ENCODE measurements at regions not wholly inside any gene's neighbourhood (a gene's known extent, or its start where the extent isn't known, plus 50 kb on each side); places are given as distances from the start of the nearest gene placed in this dataset.

GRCh38 chr11:122277493-122277892 is 161.5 kb upstream of the BLID start:
- no peaks in the 10 kb centered on the region for H3K9me3 Mint-ChIP-seq
- no peak for DNase-seq (ENCODE audit: low spot score)
- no peaks in the 10 kb centered on the region for H3K27me3 Mint-ChIP-seq (ENCODE audit: low read depth)
- peaks cover 14% of the 10 kb centered on the region for H3K4me1 Mint-ChIP-seq
- no peaks in the 10 kb centered on the region for H3K36me3 Mint-ChIP-seq
- ATAC-seq: no peak
- no peak overlapping the region for H3K27ac Mint-ChIP-seq
- ChIA-PET POLR2A (no interaction called here), CTCF (interaction anchor here (0.7 kb wide), 1 partner anchor 228 kb away, joined by 3 read pairs; no protein-coding TSS in a partner anchor)
- TF ChIP-seq, protein P1, sequence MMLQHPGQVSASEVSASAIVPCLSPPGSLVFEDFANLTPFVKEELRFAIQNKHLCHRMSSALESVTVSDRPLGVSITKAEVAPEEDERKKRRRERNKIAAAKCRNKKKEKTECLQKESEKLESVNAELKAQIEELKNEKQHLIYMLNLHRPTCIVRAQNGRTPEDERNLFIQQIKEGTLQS (CRISPR knock-in tag; conservative IDR thresholded peaks at IDR 0.05): no peak
- TF ChIP-seq NR2C2 (CRISPR knock-in tag; IDR thresholded peaks at IDR 0.05) (no peak), ARID4B (CRISPR knock-in tag; IDR thresholded peaks at IDR 0.05; ENCODE audit: borderline replicate concordance) (no peak), ZSCAN18 (CRISPR knock-in tag; IDR thresholded peaks at IDR 0.05) (no peak)
- H3K4me3 Mint-ChIP-seq: no peak overlapping the region

GRCh38 chr11:122276221-122276620 is 160.2 kb upstream of the BLID start:
- no peaks in the 10 kb centered on the region for H3K27me3 Mint-ChIP-seq (ENCODE audit: low read depth)
- TF ChIP-seq KAT7 (CRISPR knock-in tag; IDR thresholded peaks at IDR 0.05; ENCODE audit: borderline replicate concordance) (no peak), MAX (CRISPR knock-in tag; IDR thresholded peaks at IDR 0.05) (no peak), MXD4 (CRISPR knock-in tag; IDR thresholded peaks at IDR 0.05; ENCODE audit: borderline replicate concordance) (no peak), ESRRA (CRISPR knock-in tag; IDR thresholded peaks at IDR 0.05; ENCODE audit: borderline replicate concordance) (no peak), SP1 (CRISPR knock-in tag; conservative IDR thresholded peaks at IDR 0.05) (no peak), ATF2 (CRISPR knock-in tag; IDR thresholded peaks at IDR 0.05; ENCODE audit: borderline replicate concordance, low read depth) (no peak), NFATC4 (CRISPR knock-in tag; IDR thresholded peaks at IDR 0.05) (no peak), OVOL2 (CRISPR knock-in tag; IDR thresholded peaks at IDR 0.05; ENCODE audit: borderline replicate concordance) (no peak)
- ChIA-PET POLR2A (no interaction called here), CTCF (no interaction called here)
- H3K9me3 Mint-ChIP-seq: no peaks in the 10 kb centered on the region
- H3K27ac Mint-ChIP-seq: no peak overlapping the region
- ATAC-seq (no peak), DNase-seq (ENCODE audit: low spot score) (no peak)
- H3K4me3 Mint-ChIP-seq: no peak overlapping the region
- peaks cover 8% of the 10 kb centered on the region for H3K4me1 Mint-ChIP-seq
- H3K36me3 Mint-ChIP-seq: no peaks in the 10 kb centered on the region

- ATAC-seq (no peak), DNase-seq (ENCODE audit: low spot score) (no peak)
- Mint-ChIP-seq H3K27me3 (ENCODE audit: low read depth) (no peaks in the 10 kb centered on the region), H3K36me3 (no peaks in the 10 kb centered on the region), H3K4me3 (no peak overlapping the region), H3K9me3 (no peaks in the 10 kb centered on the region), H3K27ac (no peak overlapping the region), H3K4me1 (peaks cover 9% of the 10 kb centered on the region)
- POLR2A ChIA-PET: no interaction called here
- CTCF ChIA-PET: no interaction called here
- TF ChIP-seq ZMAT4 (CRISPR knock-in tag; IDR thresholded peaks at IDR 0.05) (no peak), RELA (CRISPR knock-in tag; IDR thresholded peaks at IDR 0.05; ENCODE audit: borderline replicate concordance) (no peak), SP1 (CRISPR knock-in tag; conservative IDR thresholded peaks at IDR 0.05) (no peak), ZBTB21 (CRISPR knock-in tag; IDR thresholded peaks at IDR 0.05; ENCODE audit: borderline replicate concordance) (no peak), MXD4 (CRISPR knock-in tag; IDR thresholded peaks at IDR 0.05; ENCODE audit: borderline replicate concordance) (no peak), TEAD1 (CRISPR knock-in tag; IDR thresholded peaks at IDR 0.05) (no peak), SOX15 (CRISPR knock-in tag; IDR thresholded peaks at IDR 0.05) (no peak), E2F1 (CRISPR knock-in tag; IDR thresholded peaks at IDR 0.05) (no peak)
- TF ChIP-seq, protein P2, sequence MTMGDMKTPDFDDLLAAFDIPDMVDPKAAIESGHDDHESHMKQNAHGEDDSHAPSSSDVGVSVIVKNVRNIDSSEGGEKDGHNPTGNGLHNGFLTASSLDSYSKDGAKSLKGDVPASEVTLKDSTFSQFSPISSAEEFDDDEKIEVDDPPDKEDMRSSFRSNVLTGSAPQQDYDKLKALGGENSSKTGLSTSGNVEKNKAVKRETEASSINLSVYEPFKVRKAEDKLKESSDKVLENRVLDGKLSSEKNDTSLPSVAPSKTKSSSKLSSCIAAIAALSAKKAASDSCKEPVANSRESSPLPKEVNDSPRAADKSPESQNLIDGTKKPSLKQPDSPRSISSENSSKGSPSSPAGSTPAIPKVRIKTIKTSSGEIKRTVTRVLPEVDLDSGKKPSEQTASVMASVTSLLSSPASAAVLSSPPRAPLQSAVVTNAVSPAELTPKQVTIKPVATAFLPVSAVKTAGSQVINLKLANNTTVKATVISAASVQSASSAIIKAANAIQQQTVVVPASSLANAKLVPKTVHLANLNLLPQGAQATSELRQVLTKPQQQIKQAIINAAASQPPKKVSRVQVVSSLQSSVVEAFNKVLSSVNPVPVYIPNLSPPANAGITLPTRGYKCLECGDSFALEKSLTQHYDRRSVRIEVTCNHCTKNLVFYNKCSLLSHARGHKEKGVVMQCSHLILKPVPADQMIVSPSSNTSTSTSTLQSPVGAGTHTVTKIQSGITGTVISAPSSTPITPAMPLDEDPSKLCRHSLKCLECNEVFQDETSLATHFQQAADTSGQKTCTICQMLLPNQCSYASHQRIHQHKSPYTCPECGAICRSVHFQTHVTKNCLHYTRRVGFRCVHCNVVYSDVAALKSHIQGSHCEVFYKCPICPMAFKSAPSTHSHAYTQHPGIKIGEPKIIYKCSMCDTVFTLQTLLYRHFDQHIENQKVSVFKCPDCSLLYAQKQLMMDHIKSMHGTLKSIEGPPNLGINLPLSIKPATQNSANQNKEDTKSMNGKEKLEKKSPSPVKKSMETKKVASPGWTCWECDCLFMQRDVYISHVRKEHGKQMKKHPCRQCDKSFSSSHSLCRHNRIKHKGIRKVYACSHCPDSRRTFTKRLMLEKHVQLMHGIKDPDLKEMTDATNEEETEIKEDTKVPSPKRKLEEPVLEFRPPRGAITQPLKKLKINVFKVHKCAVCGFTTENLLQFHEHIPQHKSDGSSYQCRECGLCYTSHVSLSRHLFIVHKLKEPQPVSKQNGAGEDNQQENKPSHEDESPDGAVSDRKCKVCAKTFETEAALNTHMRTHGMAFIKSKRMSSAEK (CRISPR knock-in tag; IDR thresholded peaks at IDR 0.05; ENCODE audit: borderline replicate concordance): no peak
Measured at GRCh38 chr11:122275508-122275907, 159.5 kb upstream of the BLID start.

Measured in WTC11 (cell line).